PC-9 (cell line): ENCODE measurements at regions not wholly inside any gene's neighbourhood (a gene's known extent, or its start where the extent isn't known, plus 50 kb on each side); places are given as distances from the start of the nearest gene placed in this dataset.

Experiments
- BruUV-seq: library from RNA; stranded (reverse); fragments of 400-500 nt; replicated peaks from 2 replicates; lab custom pipeline; 2021; lab: Mats Ljungman, UMichigan
- CTCF ChIA-PET: fragments of 300-600 bp; sonication (Branson Sonifier 250); formaldehyde crosslinking; loops from one replicate; lab custom pipeline; 2022; ENCODE audit warnings: antibody characterized with exemption; lab: Charles Lee
- POLR2A ChIA-PET: fragments of 300-600 bp; sonication (Branson Sonifier 250); formaldehyde crosslinking; loops from one replicate; lab custom pipeline; 2022; ENCODE audit warnings: antibody characterized with exemption; ENCODE audit not compliant: unreplicated experiment; lab: Charles Lee
- DNase-seq, 2 experiments: peaks; one replicate each; pipeline versions ENCODE4 v3.0.0 to v3.0.0-alpha.2; 2015 to 2022; ENCODE audit warnings: mixed read lengths in 1 of 2
- H2AFZ ChIP-seq: fragments of 200-600 bp; sonication (generic); 2 replicates; pipeline ENCODE4 v1.8.1; 2017; ENCODE audit warnings: antibody characterized with exemption
- H3F3A ChIP-seq: fragments of 200-600 bp; sonication (generic); 2 replicates; pipeline ENCODE4 v1.8.1; 2017; ENCODE audit warnings: antibody characterized with exemption, mild to moderate bottlenecking, low read depth; ENCODE audit not compliant: insufficient read depth
- H3K27ac ChIP-seq: fragments of 200-600 bp; sonication (generic); 2 replicates; pipeline ENCODE4 v1.6.1; 2016; ENCODE audit warnings: mixed run types
- H3K27me3 ChIP-seq: fragments of 200-600 bp; sonication (generic); 2 replicates; pipeline ENCODE4 v1.6.1; 2016; ENCODE audit warnings: low read depth, mixed run types; ENCODE audit not compliant: insufficient read depth
- H3K36me3 ChIP-seq: fragments of 200-600 bp; sonication (generic); 2 replicates; pipeline ENCODE4 v1.6.1; 2016; ENCODE audit warnings: low read depth, mixed run types
- H3K4me1 ChIP-seq: fragments of 200-600 bp; sonication (generic); replicated peaks from 2 replicates; pipeline ENCODE4 v1.6.1; 2016; ENCODE audit warnings: mixed run types; ENCODE audit not compliant: insufficient read depth
- H3K4me2 ChIP-seq: fragments of 200-600 bp; sonication (generic); 2 replicates; pipeline ENCODE4 v1.6.1; 2017; ENCODE audit warnings: mixed run types
- H3K4me3 ChIP-seq: fragments of 200-600 bp; sonication (generic); 2 replicates; pipeline ENCODE4 v1.6.1; 2016; ENCODE audit warnings: mixed run types
- H3K79me2 ChIP-seq: fragments of 200-600 bp; sonication (generic); 2 replicates; pipeline ENCODE4 v1.6.1; 2017; ENCODE audit warnings: low read depth, mixed run types
- H3K9me2 ChIP-seq: fragments of 200-600 bp; sonication (generic); 2 replicates; pipeline ENCODE4 v1.8.1; 2017; ENCODE audit warnings: mild to moderate bottlenecking; ENCODE audit not compliant: insufficient read depth
- H3K9me3 ChIP-seq: fragments of 200-600 bp; sonication (generic); 2 replicates; pipeline ENCODE4 v1.8.1; 2016; ENCODE audit warnings: low read depth; ENCODE audit not compliant: insufficient read depth
- H4K20me1 ChIP-seq: fragments of 200-600 bp; sonication (generic); 2 replicates; pipeline ENCODE4 v1.8.1; 2017; ENCODE audit not compliant: insufficient read depth
- EZH2 ChIP-seq: fragments of 200-600 bp; sonication (generic); IDR thresholded peaks from 2 replicates; pipeline ENCODE4 v1.8.0; 2017; ENCODE audit warnings: antibody characterized with exemption, low read depth
- intact Hi-C: fragments of 100-400 bp; cut with micrococcal nuclease; formaldehyde crosslinking; loops from one replicate; pipeline ENCODE4 v1.10.0; 2022; ENCODE audit not compliant: unreplicated experiment
- TF ChIP-seq, protein P1 (sequence below): fragments of 200-600 bp; sonication (generic); conservative IDR thresholded peaks from 2 replicates; pipeline ENCODE4 v1.6.1; 2017; ENCODE audit warnings: mixed run types, antibody characterized with exemption, mild to moderate bottlenecking, moderate library complexity

DNA sequence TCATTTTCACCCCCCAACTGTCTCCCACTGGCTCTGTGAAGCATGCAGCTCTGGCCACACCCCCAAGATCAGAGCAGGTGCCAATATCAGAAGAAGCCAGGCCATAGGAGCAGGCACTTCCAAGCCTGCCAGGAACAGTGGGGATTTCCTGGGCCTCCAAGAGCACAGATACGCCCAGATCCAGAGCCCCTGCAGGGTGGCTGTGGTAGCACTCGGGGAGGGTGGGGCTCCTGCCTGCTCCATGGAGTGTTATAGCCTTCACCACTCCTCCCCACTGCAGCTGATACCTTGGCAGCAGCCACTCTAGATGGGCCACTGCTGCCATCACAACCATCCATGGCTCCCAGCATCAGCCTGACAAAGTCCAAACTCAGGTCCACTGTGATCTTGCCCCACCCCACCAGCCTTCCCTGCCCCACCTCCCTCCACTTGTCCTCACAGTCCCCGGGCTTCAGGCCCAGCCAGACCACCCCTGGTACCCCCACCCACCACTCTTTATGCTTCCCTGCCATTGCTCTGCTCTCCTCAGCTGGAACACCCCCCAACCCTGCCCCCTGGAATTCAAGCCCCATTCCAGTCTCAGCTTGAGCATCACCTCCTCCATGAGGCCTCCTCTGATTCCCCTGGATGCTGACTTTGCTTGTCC lies 448.3 kb downstream of the MATN1 start:
- no peak for DNase-seq
- TF ChIP-seq, protein P1, sequence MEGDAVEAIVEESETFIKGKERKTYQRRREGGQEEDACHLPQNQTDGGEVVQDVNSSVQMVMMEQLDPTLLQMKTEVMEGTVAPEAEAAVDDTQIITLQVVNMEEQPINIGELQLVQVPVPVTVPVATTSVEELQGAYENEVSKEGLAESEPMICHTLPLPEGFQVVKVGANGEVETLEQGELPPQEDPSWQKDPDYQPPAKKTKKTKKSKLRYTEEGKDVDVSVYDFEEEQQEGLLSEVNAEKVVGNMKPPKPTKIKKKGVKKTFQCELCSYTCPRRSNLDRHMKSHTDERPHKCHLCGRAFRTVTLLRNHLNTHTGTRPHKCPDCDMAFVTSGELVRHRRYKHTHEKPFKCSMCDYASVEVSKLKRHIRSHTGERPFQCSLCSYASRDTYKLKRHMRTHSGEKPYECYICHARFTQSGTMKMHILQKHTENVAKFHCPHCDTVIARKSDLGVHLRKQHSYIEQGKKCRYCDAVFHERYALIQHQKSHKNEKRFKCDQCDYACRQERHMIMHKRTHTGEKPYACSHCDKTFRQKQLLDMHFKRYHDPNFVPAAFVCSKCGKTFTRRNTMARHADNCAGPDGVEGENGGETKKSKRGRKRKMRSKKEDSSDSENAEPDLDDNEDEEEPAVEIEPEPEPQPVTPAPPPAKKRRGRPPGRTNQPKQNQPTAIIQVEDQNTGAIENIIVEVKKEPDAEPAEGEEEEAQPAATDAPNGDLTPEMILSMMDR = no peak
- no peak for TF ChIP-seq EZH2
- BruUV-seq = no TSS peak
- no peaks in the 10 kb centered on the region for H3F3A ChIP-seq
- H3K4me1 ChIP-seq = no peaks in the 10 kb centered on the region
- H4K20me1 ChIP-seq = no peaks in the 10 kb centered on the region
- no peak overlapping the region for H3K27ac ChIP-seq
- H3K4me3 ChIP-seq = no peak overlapping the region
- H3K36me3 ChIP-seq = no peaks in the 10 kb centered on the region
- no peaks in the 10 kb centered on the region for H3K9me2 ChIP-seq
- CTCF ChIA-PET = no interaction called here
- H3K79me2 ChIP-seq = no peaks in the 10 kb centered on the region
- POLR2A ChIA-PET = no interaction called here
- intact Hi-C loops = no loop called here
- no peaks in the 10 kb centered on the region for H3K9me3 ChIP-seq
- H3K27me3 ChIP-seq = peaks cover 10% of the 10 kb centered on the region; the same call in 1 of the 2 replicates
- H2AFZ ChIP-seq = no peak overlapping the region
- H3K4me2 ChIP-seq = no peak overlapping the region

DNA sequence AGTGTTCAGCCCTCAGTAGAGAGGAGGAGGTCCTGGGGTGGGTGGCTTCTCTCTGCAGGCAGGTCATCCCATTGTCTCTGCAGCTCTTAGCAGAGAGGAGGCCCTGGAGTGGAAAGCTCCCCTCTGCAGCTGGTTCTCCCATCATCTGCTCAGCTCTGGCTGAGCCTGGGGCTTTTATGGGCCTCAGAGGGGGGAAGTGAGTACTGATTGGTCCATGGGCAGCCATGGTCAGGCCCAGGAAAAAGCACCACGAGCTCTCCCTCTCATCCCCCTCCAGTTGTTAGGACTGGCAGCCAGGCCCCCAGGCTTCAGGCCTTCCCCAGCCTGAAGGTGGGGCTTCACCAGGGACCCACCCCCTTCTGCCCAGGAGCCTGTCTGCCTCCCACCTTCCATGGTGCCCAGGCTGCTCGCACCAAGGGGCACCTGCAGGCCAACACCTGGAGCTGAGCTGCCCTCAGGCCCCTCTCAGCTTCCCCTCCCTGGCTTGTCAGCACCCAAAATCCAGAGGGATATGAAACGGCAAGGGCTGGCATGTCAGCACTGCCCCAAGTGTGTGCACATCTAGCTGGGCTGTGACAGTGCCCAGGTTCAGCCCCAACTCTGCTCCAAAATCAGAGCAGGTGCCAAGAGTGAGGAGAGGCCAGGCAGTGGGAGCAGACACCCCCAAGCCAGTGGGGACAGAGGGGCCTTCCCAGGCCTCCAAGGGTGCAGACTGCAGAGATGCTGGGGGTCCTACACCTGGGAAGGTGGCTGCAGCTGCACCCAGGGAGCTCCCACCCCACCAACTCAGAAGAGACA lies 449.0 kb downstream of the MATN1 start:
- H3K4me2 ChIP-seq = no peak overlapping the region
- intact Hi-C loops = no loop called here
- ChIA-PET POLR2A (no interaction called here), CTCF (no interaction called here)
- H3K36me3 ChIP-seq = no peaks in the 10 kb centered on the region
- no peaks in the 10 kb centered on the region for H3K4me1 ChIP-seq
- H3K27ac ChIP-seq = no peak overlapping the region
- no peak for DNase-seq
- no peaks in the 10 kb centered on the region for H3K79me2 ChIP-seq
- no peaks in the 10 kb centered on the region for H3K9me2 ChIP-seq
- BruUV-seq = no TSS peak
- H3K27me3 ChIP-seq = peaks cover 17% of the 10 kb centered on the region; the same call in 1 of the 2 replicates
- H2AFZ ChIP-seq = no peak overlapping the region
- H3F3A ChIP-seq = no peaks in the 10 kb centered on the region
- no peak overlapping the region for H3K4me3 ChIP-seq
- H3K9me3 ChIP-seq = no peaks in the 10 kb centered on the region
- no peaks in the 10 kb centered on the region for H4K20me1 ChIP-seq
- TF ChIP-seq, protein P1 = no peak
- no peak for TF ChIP-seq EZH2

DNA sequence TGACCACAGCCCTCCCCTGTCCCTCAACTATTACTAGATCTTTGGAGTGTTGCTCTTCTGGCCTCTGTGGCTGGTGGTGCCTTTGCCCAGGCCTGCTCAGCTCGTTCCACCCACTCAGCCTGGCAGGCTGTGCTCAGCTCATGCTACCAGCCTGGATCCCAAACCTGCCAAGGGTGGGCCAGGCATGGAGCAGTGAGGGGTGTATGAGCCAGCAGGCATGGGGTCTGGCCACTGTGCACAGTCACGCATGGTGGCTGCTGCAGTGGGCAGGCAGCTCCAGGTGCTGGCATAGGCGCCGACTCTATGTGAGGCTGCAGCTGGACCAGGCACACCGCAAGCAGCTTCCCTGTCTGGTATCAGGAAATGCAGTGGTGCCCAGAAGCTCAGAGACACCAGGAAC lies 449.9 kb downstream of the MATN1 start:
- Histone ChIP-seq H3K36me3 (no peaks in the 10 kb centered on the region), H3K27me3 (peaks cover 17% of the 10 kb centered on the region; the same call in 1 of the 2 replicates), H2AFZ (no peak overlapping the region), H3K9me3 (no peaks in the 10 kb centered on the region), H4K20me1 (no peaks in the 10 kb centered on the region), H3K4me2 (no peak overlapping the region), H3K79me2 (no peaks in the 10 kb centered on the region), H3K9me2 (no peaks in the 10 kb centered on the region), H3K4me3 (no peak overlapping the region), H3K27ac (no peak overlapping the region), H3K4me1 (no peaks in the 10 kb centered on the region), H3F3A (no peaks in the 10 kb centered on the region)
- intact Hi-C loops = no loop called here
- ChIA-PET POLR2A (no interaction called here), CTCF (no interaction called here)
- BruUV-seq = no TSS peak
- no peak for DNase-seq
- TF ChIP-seq, protein P1 = no peak
- no peak for TF ChIP-seq EZH2
